ENCODE measurements at regions not wholly inside any gene's neighbourhood (a gene's known extent, or its start where the extent isn't known, plus 50 kb on each side); places are given as distances from the start of the nearest gene placed in this dataset.

- no peak for TF ChIP-seq EZH2 (IDR thresholded peaks at IDR 0.05)
- no peak for TF ChIP-seq POLR2AphosphoS5 (IDR thresholded peaks at IDR 0.05; ENCODE audit: borderline replicate concordance, low read depth, low read length)
These were observed 637.9 kb downstream of the TNS3 start for GRCh38 chr7:46943996-46944395.

Data from SK-N-MC (cell line).